Upper lobe of left lung (tissue), 4 donors: ENCODE measurements at regions not wholly inside any gene's neighbourhood (a gene's known extent, or its start where the extent isn't known, plus 50 kb on each side); places are given as distances from the start of the nearest gene placed in this dataset.

Experiments
- EP300 ChIP-seq, 4 donors: sonication (generic); formaldehyde crosslinking; IDR thresholded peaks; one replicate each; pipeline ENCODE4 v1.5.1; 2017; ENCODE audit warnings: antibody characterized with exemption in 4 of 4, control low read depth in 2 of 4
- POLR2A ChIP-seq, 4 donors: fragments of 450-650 bp; IDR thresholded peaks; one replicate each; pipeline ENCODE4 v1.5.1; 2016 to 2017; ENCODE audit warnings: antibody characterized with exemption in 4 of 4, mild to moderate bottlenecking in 2 of 4

DNA sequence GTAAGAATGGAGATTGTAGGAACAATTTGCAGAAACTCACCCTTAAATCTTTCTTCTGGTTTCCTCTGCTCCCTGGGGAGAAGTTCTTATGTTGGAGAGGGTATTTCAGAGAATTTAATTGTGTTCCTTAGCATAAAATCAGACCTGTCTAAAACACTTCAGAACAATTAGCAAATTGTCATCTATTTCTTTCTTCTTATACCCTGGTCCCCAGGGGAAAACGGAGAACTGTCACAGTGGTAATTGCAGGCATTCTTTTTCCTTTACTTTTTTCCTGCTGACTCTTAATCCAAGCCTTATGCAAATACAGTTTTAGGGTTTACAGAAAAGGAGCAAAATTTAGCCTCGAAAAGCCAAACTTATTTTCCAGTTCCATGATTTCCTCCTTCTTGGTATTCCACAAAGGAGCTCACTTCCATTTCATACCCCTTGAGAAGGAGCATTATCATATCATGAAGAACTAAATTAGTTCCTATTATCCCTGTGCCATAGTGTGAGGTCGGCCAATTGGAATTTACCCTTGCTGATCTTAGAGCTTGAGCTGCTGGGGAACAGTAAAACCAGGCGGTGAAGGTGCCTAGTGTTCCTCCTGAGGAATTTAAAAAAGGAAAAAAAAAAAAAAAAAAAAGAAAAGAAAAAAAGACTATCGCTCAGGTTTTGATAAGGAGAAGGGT, 173.8 kb downstream of the IL15 start:
- no peak for TF ChIP-seq EP300 (IDR thresholded peaks at IDR 0.05)
- TF ChIP-seq POLR2A (IDR thresholded peaks at IDR 0.05), result no peak
